ENCODE measurements at regions not wholly inside any gene's neighbourhood (a gene's known extent, or its start where the extent isn't known, plus 50 kb on each side); places are given as distances from the start of the nearest gene placed in this dataset.
"Not testable (repeated sequence)": the region's sequence is repeated elsewhere in the genome, so short reads cannot be mapped to it uniquely, and the experiment has no call there.

DNA sequence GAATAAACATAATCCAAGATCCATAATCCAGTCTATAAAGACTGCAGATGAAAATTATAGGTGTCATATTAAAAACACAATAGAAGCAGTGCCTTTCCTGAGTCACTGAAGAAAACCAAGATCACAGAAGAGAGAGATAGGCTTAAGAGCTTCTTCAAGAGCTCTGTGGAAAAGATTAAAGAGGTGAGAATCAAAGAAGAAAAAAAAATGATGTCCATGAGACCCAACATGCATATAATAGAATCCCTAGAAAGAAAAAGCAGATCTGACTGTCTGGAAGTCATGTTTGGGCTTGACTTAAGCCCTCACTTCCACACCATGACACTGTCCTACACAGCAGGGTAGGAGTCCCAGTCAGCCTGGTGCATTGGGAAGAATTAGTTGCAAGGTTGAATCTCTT is 205.6 kb upstream of the PROK2 start:
- DNase-seq (ENCODE audit: low read depth), result no peak

DNA sequence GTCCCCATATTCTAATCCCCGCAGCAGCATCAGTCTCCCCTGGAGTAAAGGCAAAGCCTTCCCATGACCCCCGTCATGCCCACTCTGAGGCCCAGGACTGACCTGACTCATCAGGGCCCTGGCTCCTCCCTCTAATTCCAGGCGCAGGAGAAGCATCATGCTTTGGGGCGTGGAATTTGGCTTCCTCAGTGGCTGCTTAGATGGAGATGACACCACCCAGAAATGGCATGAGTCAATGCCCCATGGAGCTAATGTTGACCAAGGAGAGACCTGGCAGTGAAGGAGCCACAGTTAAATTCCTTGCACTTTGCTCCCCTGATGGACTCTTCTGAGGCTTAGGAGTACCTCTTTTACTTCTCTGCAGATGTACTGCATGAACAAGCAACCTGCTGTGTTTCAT is 204.2 kb upstream of the PROK2 start:
- no peak for DNase-seq (ENCODE audit: low read depth)

DNA sequence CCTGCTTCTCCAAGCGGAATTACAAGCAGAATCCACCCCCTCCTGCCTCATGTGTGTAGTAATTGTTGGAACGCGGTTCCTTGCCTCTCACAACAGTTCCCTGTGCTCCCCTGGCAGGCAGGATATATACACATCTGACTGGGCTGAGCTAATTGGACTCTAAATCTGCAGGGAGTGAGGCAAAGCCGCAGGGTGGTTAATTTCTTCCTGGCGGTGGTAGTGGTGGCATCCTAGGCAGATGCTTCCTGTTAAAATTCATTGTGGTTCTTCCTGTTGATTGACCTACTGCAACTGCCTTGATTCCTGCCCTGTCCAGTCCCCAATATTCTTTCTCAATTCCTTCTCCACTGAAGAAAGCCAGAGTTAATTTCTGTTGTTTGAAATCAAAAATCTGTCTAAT is 202.9 kb upstream of the PROK2 start:
- DNase-seq (ENCODE audit: low read depth), result no peak

DNA sequence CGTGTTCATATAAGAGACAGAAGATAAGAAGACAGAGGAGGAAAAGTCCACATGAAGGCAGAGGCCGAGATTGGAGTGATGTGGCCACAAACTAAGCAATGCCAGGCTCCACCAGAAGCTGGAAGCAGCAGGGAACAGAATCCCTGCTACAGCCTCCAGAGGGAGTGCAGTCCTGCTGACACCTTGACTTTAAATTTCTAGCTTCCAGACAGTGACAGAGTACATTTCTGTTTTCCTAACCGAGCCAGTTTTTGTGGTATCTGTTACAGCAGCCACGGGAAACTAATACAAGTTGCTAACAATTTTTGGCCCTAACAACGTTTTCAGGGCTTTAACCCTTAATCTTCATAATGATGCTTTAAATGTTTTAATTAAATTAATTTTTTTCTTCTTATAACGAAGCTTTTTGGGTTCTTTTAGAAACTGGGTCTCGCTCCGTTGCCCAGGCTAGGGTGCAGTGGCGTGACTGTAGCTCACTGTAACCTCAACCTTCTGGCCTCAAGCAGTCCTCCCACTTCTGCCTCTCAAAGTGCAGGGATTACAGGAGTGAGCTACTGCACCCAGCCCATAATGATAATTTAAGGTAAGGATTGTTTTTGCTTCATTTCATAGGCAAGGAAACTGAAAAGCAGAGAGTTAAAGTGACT is 202.3 kb upstream of the PROK2 start:
- DNase-seq (ENCODE audit: low read depth), result no peak

DNA sequence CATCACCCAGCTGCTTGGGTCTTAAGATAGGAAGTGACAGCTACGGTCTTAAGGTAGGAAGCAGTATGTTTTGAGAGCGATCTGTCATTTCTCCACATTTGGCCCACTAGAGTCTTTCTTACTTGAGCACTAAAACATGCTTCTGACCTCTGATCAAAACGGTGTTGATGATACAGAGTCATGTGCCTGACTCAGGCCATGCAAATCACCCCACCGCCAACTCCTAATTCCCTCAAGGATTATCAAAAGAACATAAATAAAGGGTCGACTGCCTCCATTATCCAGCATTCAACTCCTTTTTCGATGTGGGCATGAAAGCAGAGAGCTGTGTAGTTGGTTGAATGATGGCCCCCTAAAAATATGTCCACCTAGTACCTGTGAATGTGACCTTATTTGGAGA is 201.7 kb upstream of the PROK2 start:
- no peak for DNase-seq (ENCODE audit: low read depth)

DNA sequence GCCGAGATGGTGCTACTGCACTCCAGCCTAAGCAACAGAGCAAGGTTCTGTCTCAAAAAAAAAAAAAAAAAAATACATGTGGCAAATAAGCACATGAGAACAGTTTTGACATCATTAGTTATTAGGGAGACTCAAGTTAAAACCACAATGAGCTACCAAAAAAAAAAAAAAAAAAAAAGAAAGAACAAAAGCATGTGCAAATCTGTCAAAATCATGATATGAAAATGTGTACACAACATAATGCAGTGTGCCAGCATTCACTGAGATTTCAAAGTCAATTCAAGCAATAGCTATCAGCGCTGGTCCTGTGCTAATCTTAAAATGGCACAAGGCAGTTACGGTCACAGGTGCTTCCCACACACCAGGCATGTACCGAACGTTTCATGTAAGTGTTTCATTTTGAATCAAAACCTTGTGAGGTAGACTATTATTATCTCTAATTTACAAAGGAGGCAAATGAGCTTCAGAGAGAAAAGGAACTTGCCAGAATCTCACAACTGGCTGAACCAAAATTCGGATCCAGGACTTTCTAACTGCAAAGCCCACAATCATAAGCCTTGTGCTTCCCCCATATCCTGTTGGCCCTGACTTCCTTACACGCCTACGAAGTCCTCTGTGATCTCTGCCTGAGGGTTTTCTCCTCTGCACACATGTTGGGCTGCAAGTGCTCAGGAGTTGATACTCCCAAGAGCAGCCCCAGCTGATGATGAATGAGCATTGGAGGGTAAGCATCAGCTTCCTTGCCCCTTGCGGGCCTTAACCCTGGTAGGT is 200.1 kb upstream of the PROK2 start:
- DNase-seq (ENCODE audit: low read depth), result no peak

DNA sequence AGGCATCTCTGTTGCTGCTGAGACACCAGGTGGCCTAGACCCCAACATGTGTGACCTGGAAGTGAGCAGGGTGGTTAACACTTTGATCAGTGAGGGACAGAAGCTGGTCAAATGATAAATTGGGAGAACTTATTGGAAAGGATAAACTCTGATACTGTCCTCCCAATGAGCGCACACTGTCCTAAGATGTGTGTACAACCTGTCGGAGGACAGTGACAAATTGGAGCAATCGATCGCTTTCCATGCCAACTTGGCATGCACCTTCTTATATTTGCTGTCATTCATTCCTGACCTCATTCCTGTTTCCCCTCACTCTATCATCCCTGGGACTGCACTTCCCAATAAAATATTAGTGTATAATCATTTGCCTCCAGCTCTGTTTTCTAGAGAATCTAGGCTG is 198.7 kb upstream of the PROK2 start:
- no peak for DNase-seq (ENCODE audit: low read depth)

DNA sequence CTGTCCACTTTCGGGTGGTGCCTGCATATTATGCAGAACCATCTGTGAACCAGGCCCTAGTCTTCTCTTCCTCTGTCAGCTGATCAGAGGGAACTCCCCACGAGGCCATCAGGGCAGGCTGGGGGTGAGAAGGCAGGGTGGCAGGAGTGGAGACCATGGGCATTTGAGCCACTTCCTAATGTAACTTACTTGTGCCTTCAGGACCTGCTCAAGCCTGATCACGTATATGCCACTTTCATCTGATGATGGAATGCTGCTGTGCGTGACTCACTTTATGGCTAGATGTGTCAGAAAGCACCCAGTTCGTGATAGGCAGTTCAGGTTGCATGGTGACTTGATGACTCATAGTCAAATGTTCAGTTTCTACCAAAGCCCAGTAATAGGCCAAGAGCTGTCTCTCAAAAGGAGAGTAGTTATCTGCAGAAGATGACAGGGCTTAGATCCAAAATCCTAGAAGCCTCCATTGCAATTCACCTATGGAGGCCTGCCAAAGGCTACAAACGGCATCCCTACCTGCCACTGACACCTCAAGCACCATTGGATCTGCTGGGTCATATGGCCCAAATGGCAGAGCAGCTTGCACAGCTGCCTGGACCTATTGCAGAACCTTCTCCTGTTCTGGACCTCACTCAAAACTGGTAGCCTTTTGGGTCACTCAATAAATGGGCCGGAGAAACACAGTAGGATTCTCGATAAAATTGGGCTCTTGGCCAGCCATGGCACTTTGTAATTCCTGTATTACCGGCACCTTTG is 197.7 kb upstream of the PROK2 start:
- not testable (repeated sequence) for DNase-seq (ENCODE audit: low read depth)

DNA sequence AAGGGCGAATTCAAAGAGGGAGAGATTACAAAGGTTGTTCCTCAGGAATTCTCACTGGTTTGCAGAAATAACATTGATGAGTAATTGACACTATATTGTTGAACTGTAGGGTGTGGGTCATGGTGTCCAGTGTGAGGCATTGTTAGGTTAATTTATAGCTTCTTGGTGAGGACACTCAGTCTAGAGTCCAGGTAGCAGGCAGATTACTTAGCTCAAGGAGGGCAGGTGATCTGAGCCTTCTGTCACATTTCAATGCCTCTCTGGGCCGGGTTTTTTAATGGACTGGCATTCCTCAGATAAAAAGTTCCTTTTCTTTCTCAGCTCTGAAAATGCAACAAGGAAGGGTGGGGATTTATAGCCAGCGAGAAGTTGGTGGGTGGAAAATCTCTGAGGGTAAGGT is 194.2 kb upstream of the PROK2 start:
- no peak for DNase-seq (ENCODE audit: low read depth)

DNA sequence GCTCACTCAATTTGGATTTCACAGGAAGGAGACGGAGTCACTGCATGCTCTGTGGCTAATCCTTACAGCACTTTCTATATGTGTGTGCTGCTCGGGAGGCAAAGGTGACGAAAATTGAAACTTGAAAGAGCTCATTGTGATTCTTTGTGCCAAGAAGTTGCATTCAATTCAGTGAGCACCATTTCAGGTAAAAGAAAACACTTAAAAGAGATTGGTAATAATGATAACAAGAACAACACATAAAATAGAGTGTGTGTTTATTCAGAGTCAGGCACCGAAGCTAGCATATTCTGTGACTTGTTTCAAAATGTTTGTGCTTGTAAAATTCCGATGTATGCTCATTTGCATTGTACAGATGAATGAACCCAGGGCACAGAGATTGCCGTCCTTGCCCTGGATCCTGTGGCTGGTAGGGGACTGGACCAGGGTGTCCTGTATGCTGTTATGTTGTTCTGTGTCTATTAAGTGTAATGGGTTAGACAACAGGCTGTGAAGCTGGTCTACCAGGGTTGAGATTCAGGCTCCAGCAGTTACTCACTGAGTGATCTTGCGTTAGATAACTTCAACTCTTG is 193.3 kb upstream of the PROK2 start:
- DNase-seq (ENCODE audit: low read depth), result no peak

DNA sequence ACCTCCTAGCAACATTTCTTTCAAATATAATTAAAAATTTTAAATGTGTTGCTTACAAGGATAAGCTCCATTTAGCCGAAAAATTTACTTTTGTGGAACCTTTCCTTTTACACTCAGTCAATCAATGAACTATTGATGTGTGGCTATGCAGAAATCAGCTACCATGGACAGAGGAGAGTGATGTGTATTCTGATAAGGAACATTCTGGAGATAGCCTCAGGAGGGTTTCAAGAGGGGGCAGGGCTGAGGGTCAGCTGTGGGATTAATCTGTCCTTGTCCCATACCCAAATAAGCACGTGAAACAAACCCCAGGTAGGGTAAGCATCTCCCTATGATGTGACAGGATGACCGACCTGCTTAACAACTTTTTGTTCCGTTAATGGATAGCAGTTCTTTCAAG is 192.6 kb upstream of the PROK2 start:
- DNase-seq (ENCODE audit: low read depth), result no peak

DNA sequence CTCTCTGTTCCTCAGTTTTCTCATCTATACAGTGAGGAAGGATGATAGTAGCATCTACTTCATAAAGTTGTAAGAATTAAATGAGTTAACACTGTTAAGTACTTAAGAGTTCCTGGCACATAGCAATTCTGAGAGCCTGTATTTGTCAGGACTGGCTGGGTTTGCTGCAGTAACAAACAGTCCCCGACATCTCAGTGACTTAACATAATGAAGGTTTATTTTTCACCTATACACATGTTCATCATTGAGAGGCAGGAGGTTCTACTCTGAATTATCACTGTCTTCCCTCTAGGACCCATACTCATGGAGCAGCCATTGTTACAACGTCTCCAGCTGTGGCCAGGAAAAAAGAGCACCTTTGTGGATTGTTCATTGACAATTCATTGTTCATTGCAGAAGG is 190.6 kb upstream of the PROK2 start:
- no peak for DNase-seq (ENCODE audit: low read depth)

DNA sequence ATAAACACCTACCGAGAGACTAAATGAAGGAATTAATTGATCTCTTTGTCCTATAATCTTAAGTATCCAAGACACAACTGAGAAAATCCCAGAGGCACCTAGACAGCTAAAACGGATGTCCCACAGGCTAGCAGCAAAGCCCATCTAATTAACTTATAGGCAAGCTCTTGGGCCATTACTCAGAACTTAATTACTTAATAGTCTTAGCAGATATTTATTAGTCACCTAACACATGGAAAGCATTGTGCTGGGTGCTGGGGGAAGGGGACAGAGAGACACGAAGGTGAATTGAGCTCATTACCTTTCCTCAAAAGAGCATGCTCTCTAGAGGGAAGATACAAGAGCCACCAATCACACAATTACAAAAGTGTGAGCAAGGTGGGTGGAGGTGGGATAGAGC is 189.8 kb upstream of the PROK2 start:
- no peak for DNase-seq (ENCODE audit: low read depth)

DNA sequence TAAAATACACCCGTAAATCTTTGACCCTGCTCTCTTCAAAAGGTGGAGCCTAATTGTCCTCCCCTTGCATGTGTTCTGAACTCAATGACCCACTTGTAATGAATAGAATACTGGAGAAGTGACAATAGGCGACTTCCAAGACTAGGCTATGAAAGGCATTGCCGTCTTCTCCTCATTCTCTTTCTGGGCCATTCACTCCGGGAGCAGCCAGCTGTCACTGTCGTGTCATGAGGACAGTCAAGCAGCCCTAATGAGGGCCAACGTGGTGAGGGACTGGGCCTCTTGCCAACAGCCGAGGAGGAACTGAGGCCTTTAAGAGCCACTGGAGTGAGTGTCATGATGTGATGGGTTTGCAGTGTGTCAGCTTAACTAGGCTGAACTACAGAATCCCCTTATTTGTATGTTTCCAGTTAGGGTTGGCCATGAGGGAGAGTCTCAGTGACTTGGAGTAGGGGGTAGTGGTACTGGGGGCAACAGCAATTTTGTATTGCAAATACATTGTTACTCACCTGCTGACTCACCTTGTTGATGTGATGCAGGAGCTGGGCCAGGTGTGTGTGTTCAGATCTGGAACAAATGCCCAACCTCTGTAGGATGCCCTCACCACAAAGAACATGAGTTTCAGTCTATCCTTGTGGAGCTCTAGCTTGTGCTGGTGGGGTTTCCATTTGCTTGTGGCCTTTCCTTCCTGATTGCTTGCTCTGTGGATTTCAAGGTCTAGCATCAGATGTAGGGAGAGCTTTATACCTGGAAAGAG is 188.5 kb upstream of the PROK2 start:
- DNase-seq (ENCODE audit: low read depth), result no peak

DNA sequence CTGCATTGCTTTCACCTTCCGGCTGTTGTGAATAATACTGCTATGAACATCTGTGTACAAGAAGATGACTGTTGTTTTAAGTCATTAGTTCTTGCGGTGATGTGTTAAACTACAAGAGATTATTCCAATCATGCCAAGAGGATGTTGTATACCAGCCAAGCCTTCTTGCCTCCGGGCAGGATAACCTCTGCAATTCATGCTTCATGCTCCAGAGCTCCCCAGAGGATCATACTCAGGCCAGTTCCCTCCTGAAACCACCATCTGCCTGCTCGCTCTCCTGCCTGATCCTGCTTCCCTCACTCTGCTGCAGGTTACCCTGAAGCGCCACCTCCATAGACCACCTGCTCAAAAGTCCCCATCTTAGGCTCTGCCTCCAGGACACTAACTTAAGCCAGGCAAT is 187.1 kb upstream of the PROK2 start:
- DNase-seq (ENCODE audit: low read depth), result no peak

DNA sequence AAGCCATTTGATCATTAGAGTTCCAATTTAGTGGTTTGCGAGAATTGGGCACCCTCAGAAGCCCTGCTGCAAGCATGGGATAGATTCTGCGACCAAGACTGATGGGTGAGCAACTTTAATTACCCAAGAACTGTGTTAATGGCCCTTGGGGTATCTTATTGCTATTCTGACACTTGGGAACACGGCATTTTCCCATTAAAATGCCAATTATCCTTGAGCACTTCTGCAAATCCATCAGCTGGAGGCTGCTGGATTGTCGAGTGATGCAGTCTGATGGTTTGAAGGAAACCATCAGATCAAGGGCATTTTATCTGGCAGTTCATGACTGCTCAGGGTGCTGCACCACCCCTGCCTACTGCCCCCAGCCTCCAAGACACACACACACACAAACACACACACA is 183.6 kb upstream of the PROK2 start:
- DNase-seq (ENCODE audit: low read depth), result no peak

DNA sequence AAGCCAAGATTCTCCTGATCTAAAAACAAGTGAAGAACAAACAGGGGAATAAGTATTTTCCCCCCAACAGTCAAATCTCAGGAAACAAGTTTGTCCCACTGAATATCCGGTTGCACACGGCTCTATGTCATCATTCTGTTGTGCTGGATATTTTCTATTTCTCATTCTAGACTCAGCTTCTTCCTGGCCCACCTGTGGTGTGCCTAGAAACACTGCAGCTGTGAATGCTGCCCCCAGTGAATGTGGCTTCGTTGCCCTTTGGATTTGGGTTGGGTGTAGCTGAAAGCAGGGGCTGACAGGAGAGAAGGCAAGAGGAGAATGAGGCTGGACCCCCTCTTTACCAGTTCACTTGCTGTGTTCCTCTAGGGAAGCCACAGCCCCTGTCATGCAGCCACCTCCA is 181.2 kb upstream of the PROK2 start:
- no peak for DNase-seq (ENCODE audit: low read depth)

DNA sequence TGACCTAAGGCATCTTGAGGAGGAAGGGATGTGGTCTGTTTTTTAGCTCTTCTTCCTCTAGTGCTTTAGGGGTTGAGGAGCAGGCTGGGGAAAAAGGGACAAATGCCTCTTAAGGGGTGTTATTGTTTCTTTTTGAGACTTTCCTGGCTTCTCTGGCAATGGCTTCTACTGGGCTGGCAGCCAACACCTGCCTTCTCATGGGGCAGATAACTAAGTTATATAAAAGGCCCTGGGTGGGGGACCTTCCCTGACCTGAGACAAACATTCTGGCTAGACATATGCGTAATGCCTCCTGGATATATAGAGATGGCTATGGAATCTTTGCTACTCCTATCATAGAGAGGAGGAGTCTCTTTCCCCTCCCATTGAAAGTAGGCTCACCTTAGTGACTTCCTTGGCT is 179.2 kb upstream of the PROK2 start:
- no peak for DNase-seq (ENCODE audit: low read depth)

DNA sequence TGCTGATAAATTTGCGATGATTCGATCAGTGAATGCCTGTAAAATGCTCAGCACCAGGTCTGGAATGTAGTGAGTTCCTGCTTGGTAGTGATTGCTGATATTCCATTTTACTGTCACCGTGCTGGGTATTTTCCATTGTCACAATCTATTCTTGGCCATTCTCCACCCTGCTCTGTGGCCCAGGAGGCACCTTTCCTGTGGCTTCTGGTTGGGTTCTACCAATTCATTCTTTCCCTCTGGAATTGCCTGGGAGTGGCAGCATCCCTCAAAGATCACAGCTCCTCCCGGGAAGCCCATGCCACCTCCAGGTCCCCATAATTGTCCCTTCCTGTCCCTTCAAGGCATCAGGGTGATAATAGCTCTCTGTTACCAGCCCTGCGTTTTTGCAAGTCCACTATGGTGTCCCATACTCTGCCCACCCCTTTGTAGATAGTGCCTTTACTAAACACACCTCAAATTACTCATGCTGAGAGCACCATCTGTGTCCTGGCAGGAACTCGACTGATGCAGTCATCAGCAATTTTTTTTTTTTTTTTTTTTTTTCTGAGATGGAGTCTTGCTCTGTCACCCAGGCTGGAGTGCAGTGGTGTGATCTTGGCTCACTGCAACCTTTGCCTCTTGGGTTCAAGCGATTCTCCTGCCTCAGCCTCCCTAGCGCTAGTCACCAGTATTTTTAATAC is 177.8 kb upstream of the PROK2 start:
- DNase-seq (ENCODE audit: low read depth), result no peak

DNA sequence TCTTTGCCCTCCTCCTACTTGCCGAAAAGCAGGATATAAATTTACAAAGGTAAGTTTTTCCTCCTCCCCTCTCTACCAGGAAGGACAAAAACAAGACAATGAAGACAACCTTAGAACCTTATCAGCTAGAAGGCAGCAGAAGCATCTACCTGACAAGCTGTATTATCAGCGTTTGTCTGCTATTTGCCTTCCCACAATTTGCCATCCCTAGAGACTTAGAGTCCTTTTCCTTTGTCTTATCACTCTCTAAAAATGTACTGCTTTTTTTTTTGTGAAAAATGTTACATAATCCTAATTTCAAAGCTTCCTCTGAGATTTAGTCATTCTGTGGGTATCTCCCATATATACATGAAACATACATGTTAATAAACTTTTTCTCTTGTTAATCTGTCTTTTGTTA is 176.9 kb upstream of the PROK2 start:
- no peak for DNase-seq (ENCODE audit: low read depth)

DNA sequence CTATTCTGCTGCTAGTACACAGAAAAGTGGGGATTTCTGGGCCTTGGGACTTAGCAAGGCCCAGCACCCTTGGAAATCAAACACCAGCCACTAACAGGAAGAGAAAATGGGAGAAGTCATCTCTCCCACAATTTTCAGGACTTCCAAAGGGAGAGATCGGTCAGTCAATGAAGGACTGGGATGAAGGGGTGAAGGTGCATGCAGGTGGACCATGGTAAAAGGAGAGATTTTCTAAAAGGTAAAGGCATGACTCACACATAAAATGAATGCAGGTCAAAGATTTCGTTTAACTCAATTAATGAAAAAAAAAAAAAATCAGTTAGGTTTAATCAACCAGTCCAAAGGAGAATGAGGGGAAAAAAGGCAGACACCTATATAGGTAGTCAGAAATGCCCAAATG is 176.4 kb upstream of the PROK2 start:
- DNase-seq (ENCODE audit: low read depth), result no peak

DNA sequence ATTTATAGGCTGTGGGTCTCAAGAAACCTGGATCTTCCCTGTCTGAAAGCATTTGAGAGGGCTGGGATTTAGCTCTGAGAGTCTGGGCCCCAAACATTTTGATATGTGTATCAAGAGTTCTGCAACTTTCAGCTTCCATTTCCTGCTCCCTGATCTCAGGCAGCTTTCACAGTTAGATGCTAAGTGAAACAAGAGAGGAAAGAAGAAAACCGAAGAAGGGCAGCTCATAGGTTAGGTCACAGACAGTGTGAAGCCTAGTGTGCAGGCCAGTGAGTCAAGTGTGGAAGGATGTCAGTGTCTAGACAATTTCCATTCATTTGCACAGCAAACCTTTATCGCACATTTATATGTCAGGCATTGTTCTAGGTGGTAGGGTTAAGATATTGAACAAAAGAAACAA is 173.6 kb upstream of the PROK2 start:
- DNase-seq (ENCODE audit: low read depth), result no peak
